ENCODE measurements at regions not wholly inside any gene's neighbourhood (a gene's known extent, or its start where the extent isn't known, plus 50 kb on each side); places are given as distances from the start of the nearest gene placed in this dataset.

DNA sequence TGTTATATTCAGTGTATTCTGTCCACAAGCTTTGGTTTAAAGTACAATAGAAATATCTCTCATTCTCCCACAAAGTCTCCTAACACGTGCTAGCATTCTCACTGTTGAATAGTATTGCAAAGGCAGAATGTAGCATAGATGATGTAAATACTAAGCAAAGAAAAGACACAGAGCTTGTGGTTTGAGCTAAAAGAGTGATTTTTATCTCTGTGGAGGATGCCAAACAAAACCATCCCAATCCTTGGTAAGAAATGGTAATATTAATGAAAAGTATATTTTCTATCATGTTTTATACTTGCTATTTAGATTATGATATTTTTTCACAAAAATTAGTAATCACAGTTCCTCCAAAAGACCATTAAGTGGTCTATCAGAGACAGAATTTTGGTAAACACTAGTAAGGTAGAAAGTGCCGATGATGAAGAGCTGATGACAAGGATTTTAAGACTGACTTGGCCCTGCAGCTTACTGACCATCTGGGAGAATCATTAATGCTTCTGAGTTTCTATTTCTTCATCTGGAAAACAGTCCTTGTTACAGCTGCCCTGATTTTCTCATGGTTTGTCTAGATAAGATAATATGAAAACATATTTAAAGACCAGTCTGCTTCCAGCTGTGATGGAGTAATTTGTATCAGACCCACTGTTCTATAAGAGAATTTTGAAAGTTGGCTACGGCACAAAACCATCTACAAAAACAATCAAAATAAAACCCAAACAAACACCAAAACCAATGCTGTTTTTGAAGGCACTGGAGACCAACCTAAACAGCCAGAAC, 510.2 kb downstream of the SPATA31D1 start:
- FAIRE-seq, result no peak
- no peak for DNase-seq (ENCODE audit: insufficient read length, low spot score)
- TF ChIP-seq, protein P1, sequence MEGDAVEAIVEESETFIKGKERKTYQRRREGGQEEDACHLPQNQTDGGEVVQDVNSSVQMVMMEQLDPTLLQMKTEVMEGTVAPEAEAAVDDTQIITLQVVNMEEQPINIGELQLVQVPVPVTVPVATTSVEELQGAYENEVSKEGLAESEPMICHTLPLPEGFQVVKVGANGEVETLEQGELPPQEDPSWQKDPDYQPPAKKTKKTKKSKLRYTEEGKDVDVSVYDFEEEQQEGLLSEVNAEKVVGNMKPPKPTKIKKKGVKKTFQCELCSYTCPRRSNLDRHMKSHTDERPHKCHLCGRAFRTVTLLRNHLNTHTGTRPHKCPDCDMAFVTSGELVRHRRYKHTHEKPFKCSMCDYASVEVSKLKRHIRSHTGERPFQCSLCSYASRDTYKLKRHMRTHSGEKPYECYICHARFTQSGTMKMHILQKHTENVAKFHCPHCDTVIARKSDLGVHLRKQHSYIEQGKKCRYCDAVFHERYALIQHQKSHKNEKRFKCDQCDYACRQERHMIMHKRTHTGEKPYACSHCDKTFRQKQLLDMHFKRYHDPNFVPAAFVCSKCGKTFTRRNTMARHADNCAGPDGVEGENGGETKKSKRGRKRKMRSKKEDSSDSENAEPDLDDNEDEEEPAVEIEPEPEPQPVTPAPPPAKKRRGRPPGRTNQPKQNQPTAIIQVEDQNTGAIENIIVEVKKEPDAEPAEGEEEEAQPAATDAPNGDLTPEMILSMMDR (IDR thresholded peaks at IDR 0.05; ENCODE audit: insufficient read depth, missing control alignments), result no peak

GRCh38 chr9:82499337-82499736, 510.8 kb downstream of the SPATA31D1 start:
- DNase-seq (ENCODE audit: insufficient read length, low spot score) (no peak), FAIRE-seq (peak; percentile 87)
- TF ChIP-seq, protein P1 (IDR thresholded peaks at IDR 0.05; ENCODE audit: insufficient read depth, missing control alignments), result no peak

GRCh38 chr9:82504620-82505019, 516.0 kb downstream of the SPATA31D1 start:
- TF ChIP-seq, protein P1 (IDR thresholded peaks at IDR 0.05; ENCODE audit: insufficient read depth, missing control alignments), result no peak
- DNase-seq (ENCODE audit: insufficient read length, low spot score), result no peak
- no peak for FAIRE-seq

DNA sequence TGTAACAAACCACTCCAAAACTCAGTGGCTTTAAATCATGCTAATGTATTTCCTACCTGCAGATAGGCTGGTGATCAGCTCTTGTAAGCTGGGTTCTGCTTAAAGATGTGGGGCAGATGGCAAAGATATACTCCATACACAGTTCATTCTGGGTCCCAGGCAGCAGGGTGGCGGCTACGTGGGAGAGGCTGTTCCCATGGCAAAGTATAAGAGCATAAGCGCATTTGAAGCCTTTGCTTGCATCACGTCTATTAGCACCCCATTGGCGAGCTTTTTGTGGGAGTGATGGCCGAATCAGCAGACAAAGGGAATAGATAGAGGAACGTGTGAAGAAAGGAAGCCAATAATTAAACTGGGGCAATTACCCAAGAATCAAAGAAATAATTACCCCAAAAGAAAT, 523.1 kb downstream of the SPATA31D1 start:
- DNase-seq (ENCODE audit: insufficient read length, low spot score) (no peak), FAIRE-seq (no peak)
- TF ChIP-seq, protein P1 (IDR thresholded peaks at IDR 0.05; ENCODE audit: insufficient read depth, missing control alignments), result no peak

- TF ChIP-seq, protein P1 (IDR thresholded peaks at IDR 0.05; ENCODE audit: insufficient read depth, missing control alignments), result no peak
- FAIRE-seq (no peak), DNase-seq (ENCODE audit: insufficient read length, low spot score) (no peak)
Observed at GRCh38 chr9:82512728-82513127, 524.2 kb downstream of the SPATA31D1 start.

DNA sequence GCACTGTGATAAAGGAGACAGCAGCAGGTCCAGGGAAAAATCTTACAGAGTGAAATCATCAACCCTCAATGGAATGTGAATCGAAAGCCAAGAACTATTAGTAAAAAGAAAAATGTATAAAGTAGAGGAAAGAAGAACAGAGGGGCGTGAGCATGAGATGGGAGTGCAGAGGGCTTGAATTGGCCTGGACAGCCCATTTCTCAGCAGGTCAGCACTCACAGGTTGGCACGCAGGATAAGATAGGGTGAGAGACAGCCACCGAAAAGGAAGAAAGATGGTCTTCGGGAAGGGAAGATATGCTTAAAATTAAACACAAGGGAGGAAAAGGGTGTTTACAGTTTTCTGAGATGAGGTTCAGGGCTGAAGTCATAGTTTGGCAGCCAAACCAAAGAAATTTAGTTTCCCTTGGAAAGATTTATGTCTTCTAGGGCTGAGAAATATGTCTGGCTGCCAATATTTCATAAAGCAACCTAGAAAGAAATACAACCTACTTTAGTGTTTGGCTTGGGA, 524.7 kb downstream of the SPATA31D1 start:
- FAIRE-seq (no peak), DNase-seq (ENCODE audit: insufficient read length, low spot score) (no peak)
- TF ChIP-seq, protein P1 (IDR thresholded peaks at IDR 0.05; ENCODE audit: insufficient read depth, missing control alignments), result no peak

All from D721Med (cell line).